Right lobe of liver (tissue), 6 donors: ENCODE measurements at regions not wholly inside any gene's neighbourhood (a gene's known extent, or its start where the extent isn't known, plus 50 kb on each side); places are given as distances from the start of the nearest gene placed in this dataset.

Experiments
- ATAC-seq, 4 donors: fragments of 200-7000 bp; cut with Tn5 transposase; one replicate each; pipeline ENCODE4 v1.9.1; 2020; ENCODE audit warnings: mild to moderate bottlenecking in 4 of 4, moderate library complexity in 4 of 4
- DNase-seq, 3 donors: peaks; one replicate each; pipeline ENCODE4 v3.0.0-alpha.2; 2020
- H3K27ac ChIP-seq, 3 donors: fragments of 200-600 bp; one replicate each; pipeline ENCODE4 v1.8.0; 2022
- H3K27me3 ChIP-seq, 2 donors: fragments of 200-600 bp; one replicate each; pipeline ENCODE4 v1.8.0; 2022
- H3K36me3 ChIP-seq, 4 donors: fragments of 200-600 bp; sonication (generic) in 1 of 4; one replicate each; pipeline versions ENCODE4 v1.5.1 to v1.8.0; 2017 to 2022; ENCODE audit warnings: control low read depth in 1 of 4
- H3K4me1 ChIP-seq, 4 donors: fragments of 200-600 bp; sonication (generic) in 1 of 4; one replicate each; pipeline versions ENCODE4 v1.5.1 to v1.8.0; 2017 to 2022; ENCODE audit warnings: control low read depth in 1 of 4
- H3K4me3 ChIP-seq, 3 donors: fragments of 200-600 bp; one replicate each; pipeline ENCODE4 v1.8.0; 2022
- H3K9me3 ChIP-seq, 4 donors: fragments of 200-600 bp; sonication (generic) in 1 of 4; one replicate each; pipeline versions ENCODE4 v1.5.1 to v1.8.0; 2017 to 2022; ENCODE audit warnings: control low read depth in 1 of 4
- CTCF ChIP-seq, 4 donors: fragments of 200-600 bp in 3 of 4; fragments of 450-650 bp in 1 of 4; IDR thresholded peaks; one replicate each; pipeline versions ENCODE4 v1.5.1 to v1.8.0; 2016 to 2022; ENCODE audit warnings: antibody characterized with exemption in 4 of 4, mild to moderate bottlenecking in 2 of 4
- POLR2A ChIP-seq: fragments of 450-650 bp; IDR thresholded peaks from one replicate; pipeline ENCODE4 v1.6.1; 2017; ENCODE audit warnings: antibody characterized with exemption, mild to moderate bottlenecking
- WGBS: methylation state at CpG from one replicate; pipeline ENCODE4 v1.1.6; 2018; ENCODE audit warnings: low coverage, low lambda C conversion rate; ENCODE audit not compliant: insufficient coverage; ENCODE audit errors: missing lambda C conversion rate; 5-methylcytosine and 5-hydroxymethylcytosine counted together
- intact Hi-C, 2 donors: fragments of 100-400 bp; cut with DNase I; formaldehyde crosslinking; loops; one replicate each; pipeline versions ENCODE4 v1.11.2 to v1.14.1; 2022
- donor health status: DM: no; HTN: yes; CAD: no.
- donor health status: DM: no; HTN: no; CAD: no.
- donor health status: DM: no; HTN: no; CAD: no.
- donor health status: DM: no; HTN: yes; CAD: no.
- donor health status: DM: no; HTN: yes; CAD: no.

- no peaks in the 10 kb centered on the region for H3K9me3 ChIP-seq
- DNase-seq (no peak), ATAC-seq (no peak)
- 69% methylated on average over 6 of the region's 6 CpGs for WGBS
- no peaks in the 10 kb centered on the region for H3K27me3 ChIP-seq
- no peaks in the 10 kb centered on the region for H3K36me3 ChIP-seq
- no peak overlapping the region for H3K27ac ChIP-seq
- intact Hi-C loops = no loop called here
- H3K4me1 ChIP-seq = no peaks in the 10 kb centered on the region
- H3K4me3 ChIP-seq = no peak overlapping the region
- TF ChIP-seq POLR2A (no peak), CTCF (IDR thresholded peaks at IDR 0.05) (no peak)
Observed at GRCh38 chr2:188875104-188875503, 99.1 kb upstream of the COL3A1 start.

DNA sequence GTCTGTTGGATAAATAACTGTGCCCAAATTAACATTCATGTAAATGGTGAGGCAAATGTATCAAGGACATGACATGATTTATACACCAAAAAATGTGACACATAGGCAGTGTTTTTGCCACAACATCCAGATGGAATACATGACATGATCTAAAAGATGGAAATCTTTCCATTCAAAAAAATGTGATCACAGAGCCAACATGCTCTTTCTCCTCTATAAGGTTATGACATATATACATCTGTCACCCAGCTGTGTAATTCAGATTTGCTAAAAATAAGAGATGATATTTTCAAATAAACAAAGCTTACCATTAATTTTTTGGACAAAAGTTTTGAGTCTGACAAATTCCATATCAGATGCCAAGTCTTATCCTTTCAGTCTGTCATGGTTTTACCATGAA is 95.5 kb upstream of the COL3A1 start:
- ATAC-seq = no peak
- Histone ChIP-seq H3K27ac (no peak overlapping the region), H3K9me3 (no peaks in the 10 kb centered on the region), H3K4me1 (no peaks in the 10 kb centered on the region), H3K27me3 (no peaks in the 10 kb centered on the region), H3K36me3 (no peaks in the 10 kb centered on the region), H3K4me3 (no peak overlapping the region)
- TF ChIP-seq CTCF (IDR thresholded peaks at IDR 0.05) (no peak), POLR2A (no peak)
- intact Hi-C loops = no loop called here
- DNase-seq = no peak

DNA sequence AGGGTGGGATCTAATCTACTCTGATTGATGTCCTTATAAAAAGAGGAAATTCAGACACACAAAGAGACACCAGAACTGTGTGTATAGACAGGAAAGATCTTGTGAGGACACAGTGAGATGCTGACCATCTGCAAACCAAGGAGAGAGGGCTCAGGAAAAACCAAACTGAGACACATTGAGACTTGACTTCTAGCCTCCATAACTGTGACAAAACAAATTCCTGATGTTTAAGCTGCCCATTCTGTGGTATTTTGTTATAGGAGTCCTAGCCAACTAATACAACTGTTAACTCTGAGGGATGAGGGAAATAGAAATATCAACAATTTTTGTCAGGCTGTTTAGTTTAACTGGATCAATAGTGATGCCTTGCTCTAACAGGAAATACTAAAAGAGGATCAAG is 93.4 kb upstream of the COL3A1 start:
- TF ChIP-seq POLR2A = no peak
- TF ChIP-seq CTCF (IDR thresholded peaks at IDR 0.05) = no peak
- Histone ChIP-seq H3K4me1 (no peaks in the 10 kb centered on the region), H3K27me3 (no peaks in the 10 kb centered on the region), H3K9me3 (no peaks in the 10 kb centered on the region), H3K36me3 (no peaks in the 10 kb centered on the region), H3K27ac (no peak overlapping the region), H3K4me3 (no peak overlapping the region)
- DNase-seq = no peak
- no peak for ATAC-seq
- intact Hi-C loops = no loop called here

DNA sequence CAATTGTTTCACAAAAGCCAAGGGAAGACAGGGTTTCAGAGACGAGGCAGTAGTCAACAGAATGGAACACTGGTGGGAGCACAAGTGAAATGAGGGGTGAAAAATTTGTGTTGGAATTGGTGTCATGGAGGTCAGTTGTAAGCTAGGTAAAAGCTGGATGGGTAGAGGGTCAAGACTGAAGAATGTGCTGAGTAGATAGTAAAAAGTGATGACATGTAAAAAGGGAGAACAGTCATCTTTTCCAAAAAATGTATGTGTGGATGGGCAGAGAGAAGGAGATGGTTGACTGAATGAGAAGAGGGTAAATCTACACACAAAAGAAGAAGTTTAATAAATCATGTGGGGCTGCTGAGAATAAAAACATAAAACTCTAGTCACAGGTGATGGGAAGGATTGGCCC is 92.7 kb upstream of the COL3A1 start:
- Histone ChIP-seq H3K4me1 (no peaks in the 10 kb centered on the region), H3K27me3 (no peaks in the 10 kb centered on the region), H3K36me3 (no peaks in the 10 kb centered on the region), H3K4me3 (no peak overlapping the region), H3K9me3 (no peaks in the 10 kb centered on the region), H3K27ac (no peak overlapping the region)
- no peak for ATAC-seq
- intact Hi-C loops = no loop called here
- TF ChIP-seq POLR2A (no peak), CTCF (IDR thresholded peaks at IDR 0.05) (no peak)
- no peak for DNase-seq
- WGBS = 20% methylated on average over 1 of the region's 1 CpG

- Histone ChIP-seq H3K4me1 (no peaks in the 10 kb centered on the region), H3K27ac (no peak overlapping the region), H3K36me3 (no peaks in the 10 kb centered on the region), H3K4me3 (no peak overlapping the region), H3K27me3 (no peaks in the 10 kb centered on the region), H3K9me3 (no peaks in the 10 kb centered on the region)
- DNase-seq (no peak), ATAC-seq (no peak)
- no peak for TF ChIP-seq POLR2A
- 35% methylated on average over 1 of the region's 1 CpG for WGBS
- intact Hi-C loops = no loop called here
Observed at GRCh38 chr2:188884046-188884445, 90.1 kb upstream of the COL3A1 start.
